HEK293 (cell line): ENCODE measurements at regions not wholly inside any gene's neighbourhood (a gene's known extent, or its start where the extent isn't known, plus 50 kb on each side); places are given as distances from the start of the nearest gene placed in this dataset.

ENCODE experiments used
- CTCF ChIA-PET: fragments of 350-600 bp; formaldehyde crosslinking; extraction: SDS; loops from one replicate; lab custom pipeline; 2021; ENCODE audit warnings: antibody characterized with exemption; lab: Yijun Ruan, JAX
- POLR2A ChIA-PET: fragments of 300-600 bp; formaldehyde crosslinking; extraction: SDS; loops from one replicate; lab custom pipeline; 2020; ENCODE audit warnings: antibody characterized with exemption, inconsistent platforms; lab: Yijun Ruan, JAX
- H3K27ac ChIP-seq: fragments of 200-500 bp; sonication (Bioruptor generic); 2 replicates; pipeline ENCODE4 v1.5.1; 2014; ENCODE audit warnings: low read depth, low read length, control low read depth, inconsistent platforms; ENCODE audit errors: extremely low read depth
- H3K36me3 ChIP-seq, 2 experiments: fragments of 200-500 bp in 1 of 2; sonication (Bioruptor generic) in 1 of 2; 1 replicate in 1 of 2; 2 replicates in 1 of 2; pipeline ENCODE4 v1.5.1; 2014 to 2017; ENCODE audit warnings: inconsistent platforms in 2 of 2, low read length in 2 of 2; ENCODE audit not compliant: control insufficient read depth in 2 of 2, insufficient read depth in 1 of 2
- H3K4me1 ChIP-seq: fragments of 200-500 bp; sonication (Bioruptor generic); 2 replicates; pipeline ENCODE4 v1.5.1; 2014; ENCODE audit warnings: mild to moderate bottlenecking, low read length, inconsistent platforms; ENCODE audit not compliant: control insufficient read depth, insufficient read depth
- H3K4me3 ChIP-seq: 2 replicates; pipeline ENCODE4 v1.5.1; 2011; ENCODE audit warnings: low read depth, mild to moderate bottlenecking, control low read depth, low read length, moderate library complexity
- H3K9me3 ChIP-seq: fragments of 200-500 bp; sonication (Bioruptor generic); 2 replicates; pipeline ENCODE4 v1.5.1; 2014; ENCODE audit warnings: low read depth, low read length, inconsistent platforms; ENCODE audit not compliant: control insufficient read depth, insufficient read depth
- CTCF ChIP-seq: fragments of 450-650 bp; formaldehyde crosslinking; IDR thresholded peaks from 2 replicates; pipeline ENCODE4 v1.5.1; 2016; ENCODE audit warnings: missing biosample characterization, missing genetic modification characterization
- HOXC10 ChIP-seq: sonication (generic); formaldehyde crosslinking; IDR thresholded peaks from 2 replicates; pipeline ENCODE4 v1.8.1; 2023; ENCODE audit warnings: mild to moderate bottlenecking, missing genetic modification reagents
- KLF17 ChIP-seq: fragments of 450-650 bp; formaldehyde crosslinking; IDR thresholded peaks from 2 replicates; pipeline ENCODE4 v1.5.1; 2016; ENCODE audit warnings: missing biosample characterization, missing genetic modification characterization
- MZF1 ChIP-seq: fragments of 450-650 bp; formaldehyde crosslinking; IDR thresholded peaks from 2 replicates; pipeline ENCODE4 v1.5.1; 2017; ENCODE audit warnings: missing biosample characterization, missing genetic modification characterization, borderline replicate concordance
- PBX3 ChIP-seq: sonication (generic); formaldehyde crosslinking; IDR thresholded peaks from 2 replicates; pipeline ENCODE4 v1.8.1; 2022; ENCODE audit warnings: mild to moderate bottlenecking, moderate library complexity, missing genetic modification reagents
- PRDM1 ChIP-seq: fragments of 450-650 bp; formaldehyde crosslinking; IDR thresholded peaks from 2 replicates; pipeline ENCODE4; 2016; ENCODE audit warnings: missing biosample characterization, missing genetic modification characterization
- PRDM2 ChIP-seq: fragments of 450-650 bp; formaldehyde crosslinking; IDR thresholded peaks from 2 replicates; pipeline ENCODE4 v1.5.1; 2016; ENCODE audit warnings: missing biosample characterization, missing genetic modification characterization, borderline replicate concordance
- RBAK ChIP-seq: fragments of 450-650 bp; formaldehyde crosslinking; IDR thresholded peaks from 2 replicates; pipeline ENCODE4 v1.5.1; 2016; ENCODE audit warnings: missing biosample characterization, missing genetic modification characterization
- REPIN1 ChIP-seq: fragments of 450-650 bp; formaldehyde crosslinking; IDR thresholded peaks from 2 replicates; pipeline ENCODE4 v1.5.1; 2017; ENCODE audit warnings: missing biosample characterization, missing genetic modification characterization, low read depth
- SALL2 ChIP-seq: fragments of 450-650 bp; formaldehyde crosslinking; IDR thresholded peaks from 2 replicates; pipeline ENCODE4 v1.5.0; 2017; ENCODE audit warnings: missing biosample characterization, mild to moderate bottlenecking, missing genetic modification characterization, borderline replicate concordance
- ZNF133 ChIP-seq: fragments of 450-650 bp; formaldehyde crosslinking; IDR thresholded peaks from 2 replicates; pipeline ENCODE4 v1.5.1; 2016; ENCODE audit warnings: missing biosample characterization, missing genetic modification characterization
- ZNF148 ChIP-seq: fragments of 450-650 bp; formaldehyde crosslinking; IDR thresholded peaks from 2 replicates; pipeline ENCODE4 v1.5.0; 2017; ENCODE audit warnings: missing biosample characterization, missing genetic modification characterization, borderline replicate concordance
- ZNF16 ChIP-seq: fragments of 450-650 bp; formaldehyde crosslinking; IDR thresholded peaks from 2 replicates; pipeline ENCODE4 v1.5.1; 2016; ENCODE audit warnings: low read depth, missing biosample characterization, missing genetic modification characterization
- ZNF175 ChIP-seq: fragments of 450-650 bp; formaldehyde crosslinking; IDR thresholded peaks from 2 replicates; pipeline ENCODE4 v1.5.1; 2016; ENCODE audit warnings: missing biosample characterization, missing genetic modification characterization
- ZNF19 ChIP-seq: fragments of 450-650 bp; formaldehyde crosslinking; IDR thresholded peaks from 2 replicates; pipeline ENCODE4; 2016; ENCODE audit warnings: missing biosample characterization, missing genetic modification characterization, low read depth
- ZNF341 ChIP-seq: fragments of 450-650 bp; formaldehyde crosslinking; IDR thresholded peaks from 2 replicates; pipeline ENCODE4; 2016; ENCODE audit warnings: low read depth, missing biosample characterization, missing genetic modification characterization
- ZNF391 ChIP-seq: fragments of 450-650 bp; formaldehyde crosslinking; IDR thresholded peaks from 2 replicates; pipeline ENCODE4 v1.5.1; 2016; ENCODE audit warnings: low read depth, missing biosample characterization, missing genetic modification characterization, borderline replicate concordance
- ZNF394 ChIP-seq: fragments of 450-650 bp; formaldehyde crosslinking; IDR thresholded peaks from 2 replicates; pipeline ENCODE4 v1.5.1; 2016; ENCODE audit warnings: missing biosample characterization, missing genetic modification characterization, mild to moderate bottlenecking, moderate library complexity, borderline replicate concordance
- ZNF558 ChIP-seq: fragments of 450-650 bp; formaldehyde crosslinking; IDR thresholded peaks from 2 replicates; pipeline ENCODE4 v1.5.1; 2016; ENCODE audit warnings: missing biosample characterization, missing genetic modification characterization
- ZNF629 ChIP-seq: fragments of 450-650 bp; formaldehyde crosslinking; IDR thresholded peaks from 2 replicates; pipeline ENCODE4 v1.5.1; 2017; ENCODE audit warnings: missing biosample characterization, missing genetic modification characterization
- ZNF670 ChIP-seq: fragments of 450-650 bp; formaldehyde crosslinking; IDR thresholded peaks from 2 replicates; pipeline ENCODE4 v1.5.1; 2016; ENCODE audit warnings: missing biosample characterization, missing genetic modification characterization, low read depth
- ZNF747 ChIP-seq: fragments of 450-650 bp; formaldehyde crosslinking; IDR thresholded peaks from 2 replicates; pipeline ENCODE4 v1.5.1; 2016; ENCODE audit warnings: missing biosample characterization, missing genetic modification characterization

- no peak for TF ChIP-seq PRDM1 (tag by site-specific recombination)
- TF ChIP-seq PRDM2 (tag by site-specific recombination), result no peak
- no peak for TF ChIP-seq ZNF148 (tag by site-specific recombination)
- TF ChIP-seq ZNF629 (tag by site-specific recombination), result no peak
- TF ChIP-seq ZNF747 (tag by site-specific recombination), result no peak
- no peak for TF ChIP-seq CTCF
- no peak for TF ChIP-seq ZNF16 (tag by site-specific recombination)
- no peak for TF ChIP-seq PBX3 (CRISPR knock-in tag)
- no peak for TF ChIP-seq HOXC10 (CRISPR knock-in tag)
- no peak for TF ChIP-seq ZNF175
- TF ChIP-seq REPIN1 (tag by site-specific recombination), result no peak
- POLR2A ChIA-PET, result interaction anchor here (0.6 kb wide), 1 partner anchor 202 kb away, joined by 4 read pairs; no protein-coding TSS in a partner anchor
- Histone ChIP-seq H3K4me1 (no peaks in the 10 kb centered on the region), H3K36me3 (no peaks in the 10 kb centered on the region), H3K9me3 (no peaks in the 10 kb centered on the region), H3K27ac (no peak overlapping the region), H3K4me3 (no peak overlapping the region)
- CTCF ChIA-PET, result interaction anchor here (0.6 kb wide), 1 partner anchor 372 kb away, joined by 3 read pairs; no protein-coding TSS in a partner anchor
Measured at GRCh38 chr6:102749210-102749971, 1355.9 kb downstream of the GRIK2 start.

- Histone ChIP-seq H3K4me3 (no peak overlapping the region), H3K36me3 (no peaks in the 10 kb centered on the region), H3K9me3 (no peaks in the 10 kb centered on the region), H3K27ac (no peak overlapping the region), H3K4me1 (no peaks in the 10 kb centered on the region)
- ChIA-PET CTCF (no interaction called here), POLR2A (no interaction called here)
- TF ChIP-seq ZNF391 (no peak), ZNF670 (tag by site-specific recombination) (no peak), RBAK (tag by site-specific recombination) (no peak), ZNF133 (tag by site-specific recombination) (no peak), ZNF19 (tag by site-specific recombination) (no peak), ZNF558 (tag by site-specific recombination) (no peak), ZNF341 (tag by site-specific recombination) (no peak), MZF1 (tag by site-specific recombination) (no peak), ZNF394 (no peak), KLF17 (tag by site-specific recombination) (no peak), SALL2 (tag by site-specific recombination) (no peak)
Measured at GRCh38 chr6:102746941-102747340, 1353.4 kb downstream of the GRIK2 start.
